Neural cell (in vitro differentiated cells): ENCODE measurements at regions not wholly inside any gene's neighbourhood (a gene's known extent, or its start where the extent isn't known, plus 50 kb on each side); places are given as distances from the start of the nearest gene placed in this dataset.

Experiments
- H2AFZ ChIP-seq: fragments of 200-600, 300-800 bp; sonication (generic), shearing (Covaris generic); 2 replicates; pipeline ENCODE4 v1.6.0; 2014; ENCODE audit warnings: low read depth, mild to moderate bottlenecking, antibody characterized with exemption, low read length, moderate library complexity
- H3F3A ChIP-seq: fragments of 200-600 bp; shearing (Covaris generic); 2 replicates; pipeline ENCODE4 v1.6.1; 2016; ENCODE audit warnings: mild to moderate bottlenecking, moderate library complexity, mixed read lengths, antibody characterized with exemption, low read length; ENCODE audit not compliant: insufficient read depth, poor library complexity, severe bottlenecking
- H3K27ac ChIP-seq: fragments of 200-600, 300-800 bp; sonication (generic), shearing (Covaris generic); 2 replicates; pipeline ENCODE4 v1.5.1; 2014; ENCODE audit warnings: mild to moderate bottlenecking, low read length, moderate library complexity
- H3K27me3 ChIP-seq: fragments of 300-800, 200-600 bp; sonication (generic), shearing (Covaris generic); 2 replicates; pipeline ENCODE4 v1.6.0; 2014; ENCODE audit warnings: mild to moderate bottlenecking, low read depth, low read length, moderate library complexity; ENCODE audit not compliant: insufficient read depth
- H3K36me3 ChIP-seq: fragments of 300-800, 200-600 bp; sonication (generic), shearing (Covaris generic); 2 replicates; pipeline ENCODE4 v1.5.1; 2014; ENCODE audit warnings: mild to moderate bottlenecking, antibody characterized with exemption, low read length, moderate library complexity; ENCODE audit not compliant: insufficient read depth
- H3K4me2 ChIP-seq: fragments of 300-800, 200-600 bp; sonication (generic), shearing (Covaris generic); 2 replicates; pipeline ENCODE4 v1.6.0; 2014; ENCODE audit warnings: mild to moderate bottlenecking, low read length
- H3K4me3 ChIP-seq: fragments of 300-800, 200-600 bp; sonication (generic), shearing (Covaris generic); 2 replicates; pipeline ENCODE4 v1.5.1; 2014; ENCODE audit warnings: mild to moderate bottlenecking, low read length, moderate library complexity
- H3K79me2 ChIP-seq: fragments of 200-600 bp; shearing (Covaris generic); replicated peaks from 2 replicates; pipeline ENCODE4 v1.6.0; 2014; ENCODE audit warnings: mild to moderate bottlenecking, low read length, moderate library complexity; ENCODE audit not compliant: insufficient read depth
- H3K9ac ChIP-seq: fragments of 300-800, 200-600 bp; sonication (generic), shearing (Covaris generic); 2 replicates; pipeline ENCODE4 v1.6.1; 2016; ENCODE audit warnings: mild to moderate bottlenecking, low read length, mixed read lengths
- H3K9me2 ChIP-seq: fragments of 200-600 bp; shearing (Covaris generic); 2 replicates; pipeline ENCODE4 v1.6.1; 2016; ENCODE audit warnings: mild to moderate bottlenecking, low read length, mixed read lengths; ENCODE audit not compliant: insufficient read depth
- H3K9me3 ChIP-seq: fragments of 200-600, 300-800 bp; sonication (generic), shearing (Covaris generic); 2 replicates; pipeline ENCODE4 v1.6.1; 2016; ENCODE audit warnings: mild to moderate bottlenecking, mixed run types, low read length, moderate library complexity, mixed read lengths
- H4K20me1 ChIP-seq: fragments of 200-600 bp; shearing (Covaris generic); 2 replicates; pipeline ENCODE4 v1.6.1; 2016; ENCODE audit warnings: mild to moderate bottlenecking, mixed run types; ENCODE audit not compliant: insufficient read depth
- EP300 ChIP-seq: fragments of 450-650 bp; conservative IDR thresholded peaks from 2 replicates; pipeline ENCODE4 v1.6.1; 2014; ENCODE audit warnings: antibody characterized with exemption, mild to moderate bottlenecking, moderate library complexity; ENCODE audit not compliant: poor library complexity, severe bottlenecking
- EZH2 ChIP-seq: fragments of 200-600, 300-800 bp; shearing (Covaris generic), sonication (generic); IDR thresholded peaks from 2 replicates; pipeline ENCODE4 v1.6.1; 2014; ENCODE audit warnings: antibody characterized with exemption, low read length, borderline replicate concordance, mild to moderate bottlenecking; ENCODE audit not compliant: insufficient read depth, poor library complexity, severe bottlenecking
- MXI1 ChIP-seq: fragments of 450-650 bp; conservative IDR thresholded peaks from 2 replicates; pipeline ENCODE4 v1.6.1; 2014; ENCODE audit warnings: antibody characterized with exemption, mild to moderate bottlenecking; ENCODE audit not compliant: poor library complexity, severe bottlenecking
- POLR2AphosphoS5 ChIP-seq: IDR thresholded peaks from 2 replicates; pipeline ENCODE4 v1.6.1; 2012
- RAD21 ChIP-seq: fragments of 450-650 bp; conservative IDR thresholded peaks from 2 replicates; pipeline ENCODE4 v1.6.1; 2014; ENCODE audit warnings: antibody characterized with exemption, mild to moderate bottlenecking, moderate library complexity
- SMC3 ChIP-seq: fragments of 450-650 bp; conservative IDR thresholded peaks from 2 replicates; pipeline ENCODE4 v1.6.1; 2014; ENCODE audit warnings: antibody characterized with exemption, mild to moderate bottlenecking, moderate library complexity; ENCODE audit not compliant: poor library complexity
- TAF1 ChIP-seq: IDR thresholded peaks from 2 replicates; pipeline ENCODE4 v1.6.1; 2012; ENCODE audit warnings: low read depth
- TF ChIP-seq, protein P1 (sequence below): fragments of 450-650 bp; IDR thresholded peaks from 2 replicates; pipeline ENCODE4 v1.5.1; 2014; ENCODE audit warnings: antibody characterized with exemption, mild to moderate bottlenecking, moderate library complexity; ENCODE audit not compliant: poor library complexity, severe bottlenecking
- TF ChIP-seq, protein P2 (sequence below): IDR thresholded peaks from 2 replicates; pipeline ENCODE4 v1.6.1; 2012; ENCODE audit warnings: borderline replicate concordance

DNA sequence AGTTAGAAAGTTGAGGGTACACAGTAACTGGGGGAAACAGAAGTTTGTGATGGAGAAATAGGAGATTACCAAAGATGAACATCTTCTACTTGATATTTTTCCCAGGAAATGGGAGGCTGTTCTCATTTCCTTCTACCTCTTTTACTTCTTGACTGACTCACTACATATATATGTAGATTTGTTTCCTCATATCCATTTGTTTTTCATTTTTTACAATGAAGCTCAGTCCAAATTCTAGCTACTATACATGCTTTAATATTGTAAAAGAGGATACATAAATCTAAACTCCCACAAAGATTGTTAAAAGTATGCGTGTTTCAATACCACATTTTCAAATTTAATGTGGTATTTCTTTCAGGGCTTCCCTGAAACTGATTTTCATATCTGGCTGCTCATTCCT, 366.6 kb upstream of the NCAM2 start:
- Histone ChIP-seq H3K79me2 (no peaks in the 10 kb centered on the region), H3K27me3 (no peaks in the 10 kb centered on the region), H3K4me2 (no peak overlapping the region), H3F3A (no peaks in the 10 kb centered on the region), H4K20me1 (no peaks in the 10 kb centered on the region), H2AFZ (no peak overlapping the region), H3K9me3 (no peaks in the 10 kb centered on the region), H3K9me2 (no peaks in the 10 kb centered on the region), H3K9ac (no peak overlapping the region), H3K27ac (no peak overlapping the region), H3K36me3 (no peaks in the 10 kb centered on the region), H3K4me3 (no peak overlapping the region)
- TF ChIP-seq, protein P1, sequence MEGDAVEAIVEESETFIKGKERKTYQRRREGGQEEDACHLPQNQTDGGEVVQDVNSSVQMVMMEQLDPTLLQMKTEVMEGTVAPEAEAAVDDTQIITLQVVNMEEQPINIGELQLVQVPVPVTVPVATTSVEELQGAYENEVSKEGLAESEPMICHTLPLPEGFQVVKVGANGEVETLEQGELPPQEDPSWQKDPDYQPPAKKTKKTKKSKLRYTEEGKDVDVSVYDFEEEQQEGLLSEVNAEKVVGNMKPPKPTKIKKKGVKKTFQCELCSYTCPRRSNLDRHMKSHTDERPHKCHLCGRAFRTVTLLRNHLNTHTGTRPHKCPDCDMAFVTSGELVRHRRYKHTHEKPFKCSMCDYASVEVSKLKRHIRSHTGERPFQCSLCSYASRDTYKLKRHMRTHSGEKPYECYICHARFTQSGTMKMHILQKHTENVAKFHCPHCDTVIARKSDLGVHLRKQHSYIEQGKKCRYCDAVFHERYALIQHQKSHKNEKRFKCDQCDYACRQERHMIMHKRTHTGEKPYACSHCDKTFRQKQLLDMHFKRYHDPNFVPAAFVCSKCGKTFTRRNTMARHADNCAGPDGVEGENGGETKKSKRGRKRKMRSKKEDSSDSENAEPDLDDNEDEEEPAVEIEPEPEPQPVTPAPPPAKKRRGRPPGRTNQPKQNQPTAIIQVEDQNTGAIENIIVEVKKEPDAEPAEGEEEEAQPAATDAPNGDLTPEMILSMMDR = no peak
- no peak for TF ChIP-seq TAF1
- TF ChIP-seq, protein P2, sequence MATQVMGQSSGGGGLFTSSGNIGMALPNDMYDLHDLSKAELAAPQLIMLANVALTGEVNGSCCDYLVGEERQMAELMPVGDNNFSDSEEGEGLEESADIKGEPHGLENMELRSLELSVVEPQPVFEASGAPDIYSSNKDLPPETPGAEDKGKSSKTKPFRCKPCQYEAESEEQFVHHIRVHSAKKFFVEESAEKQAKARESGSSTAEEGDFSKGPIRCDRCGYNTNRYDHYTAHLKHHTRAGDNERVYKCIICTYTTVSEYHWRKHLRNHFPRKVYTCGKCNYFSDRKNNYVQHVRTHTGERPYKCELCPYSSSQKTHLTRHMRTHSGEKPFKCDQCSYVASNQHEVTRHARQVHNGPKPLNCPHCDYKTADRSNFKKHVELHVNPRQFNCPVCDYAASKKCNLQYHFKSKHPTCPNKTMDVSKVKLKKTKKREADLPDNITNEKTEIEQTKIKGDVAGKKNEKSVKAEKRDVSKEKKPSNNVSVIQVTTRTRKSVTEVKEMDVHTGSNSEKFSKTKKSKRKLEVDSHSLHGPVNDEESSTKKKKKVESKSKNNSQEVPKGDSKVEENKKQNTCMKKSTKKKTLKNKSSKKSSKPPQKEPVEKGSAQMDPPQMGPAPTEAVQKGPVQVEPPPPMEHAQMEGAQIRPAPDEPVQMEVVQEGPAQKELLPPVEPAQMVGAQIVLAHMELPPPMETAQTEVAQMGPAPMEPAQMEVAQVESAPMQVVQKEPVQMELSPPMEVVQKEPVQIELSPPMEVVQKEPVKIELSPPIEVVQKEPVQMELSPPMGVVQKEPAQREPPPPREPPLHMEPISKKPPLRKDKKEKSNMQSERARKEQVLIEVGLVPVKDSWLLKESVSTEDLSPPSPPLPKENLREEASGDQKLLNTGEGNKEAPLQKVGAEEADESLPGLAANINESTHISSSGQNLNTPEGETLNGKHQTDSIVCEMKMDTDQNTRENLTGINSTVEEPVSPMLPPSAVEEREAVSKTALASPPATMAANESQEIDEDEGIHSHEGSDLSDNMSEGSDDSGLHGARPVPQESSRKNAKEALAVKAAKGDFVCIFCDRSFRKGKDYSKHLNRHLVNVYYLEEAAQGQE = no peak
- TF ChIP-seq EZH2 = no peak
- no peak for TF ChIP-seq POLR2AphosphoS5
- TF ChIP-seq RAD21 = no peak
- no peak for TF ChIP-seq MXI1
- TF ChIP-seq EP300 = no peak
- no peak for TF ChIP-seq SMC3

DNA sequence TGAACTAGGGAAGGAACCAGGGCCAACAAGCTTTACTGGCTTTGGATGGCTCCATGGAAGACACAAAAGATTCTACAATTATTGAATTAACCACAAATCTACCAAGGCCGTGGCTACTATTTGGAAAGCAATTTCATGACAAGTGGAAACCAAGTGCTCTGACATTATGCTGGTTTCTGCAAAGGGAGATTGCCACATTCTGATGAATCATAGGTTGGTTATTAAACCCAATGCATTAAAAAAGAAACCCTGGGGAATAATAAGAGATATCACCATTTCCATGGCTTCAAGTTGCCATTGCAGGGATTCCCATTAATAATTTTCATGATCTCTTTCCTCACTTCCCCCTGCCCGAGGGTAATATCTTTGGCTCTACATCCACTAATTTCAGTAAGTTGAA, 359.2 kb upstream of the NCAM2 start:
- Histone ChIP-seq H3K9me3 (no peaks in the 10 kb centered on the region), H3K79me2 (no peaks in the 10 kb centered on the region), H4K20me1 (no peaks in the 10 kb centered on the region), H3K9ac (no peak overlapping the region), H3K9me2 (no peaks in the 10 kb centered on the region), H3K4me2 (no peak overlapping the region), H3K27ac (no peak overlapping the region), H3F3A (no peaks in the 10 kb centered on the region), H3K36me3 (no peaks in the 10 kb centered on the region), H3K27me3 (no peaks in the 10 kb centered on the region), H2AFZ (no peak overlapping the region), H3K4me3 (no peak overlapping the region)
- TF ChIP-seq EP300 = no peak
- TF ChIP-seq TAF1 = no peak
- TF ChIP-seq RAD21 = no peak
- TF ChIP-seq, protein P2 = no peak
- TF ChIP-seq MXI1 = no peak
- TF ChIP-seq SMC3 = no peak
- no peak for TF ChIP-seq POLR2AphosphoS5
- TF ChIP-seq, protein P1 = no peak
- TF ChIP-seq EZH2 = no peak
